Cardiac muscle cell (in vitro differentiated cells and primary cell): ENCODE measurements at regions not wholly inside any gene's neighbourhood (a gene's known extent, or its start where the extent isn't known, plus 50 kb on each side); places are given as distances from the start of the nearest gene placed in this dataset.

ENCODE experiments used
- DNase-seq, 2 donors: peaks; one replicate each; pipeline versions ENCODE4 v3.0.0 to v3.0.0-alpha.2; 2010 to 2017; ENCODE audit warnings: low read depth in 1 of 2, low spot score in 1 of 2
- H3K27ac ChIP-seq: fragments of 200-600 bp; sonication (generic); 2 replicates; pipeline ENCODE4 v1.5.1; 2016
- H3K27me3 ChIP-seq: fragments of 200-600 bp; sonication (generic); 2 replicates; pipeline ENCODE4 v1.6.0; 2016; ENCODE audit warnings: control low read depth
- H3K36me3 ChIP-seq: fragments of 200-600 bp; sonication (generic); 2 replicates; pipeline ENCODE4 v1.5.1; 2016; ENCODE audit warnings: control low read depth
- H3K4me1 ChIP-seq: fragments of 200-600 bp; sonication (generic); 2 replicates; pipeline ENCODE4 v1.8.1; 2017; ENCODE audit warnings: low read depth, mild to moderate bottlenecking, mixed run types
- H3K4me3 ChIP-seq: fragments of 200-600 bp; sonication (generic); 2 replicates; pipeline ENCODE4 v1.5.1; 2016; ENCODE audit warnings: mild to moderate bottlenecking
- H3K9me3 ChIP-seq: fragments of 200-600 bp; sonication (generic); 2 replicates; pipeline ENCODE4 v1.5.1; 2017; ENCODE audit warnings: low read depth, mild to moderate bottlenecking, control low read depth
- CTCF ChIP-seq: IDR thresholded peaks from 2 replicates; pipeline ENCODE4 v1.5.1; 2012; ENCODE audit warnings: low read depth, mild to moderate bottlenecking, low read length

GRCh38 chr9:109604131-109604530, 106.0 kb upstream of the PTPN3 start:
- DNase-seq = no peak
- no peaks in the 10 kb centered on the region for H3K36me3 ChIP-seq
- no peak for TF ChIP-seq CTCF
- H3K4me1 ChIP-seq = no peaks in the 10 kb centered on the region
- no peaks in the 10 kb centered on the region for H3K27me3 ChIP-seq
- H3K9me3 ChIP-seq = no peaks in the 10 kb centered on the region
- no peak overlapping the region for H3K4me3 ChIP-seq
- H3K27ac ChIP-seq = no peak overlapping the region

- TF ChIP-seq CTCF = no peak
- Histone ChIP-seq H3K27me3 (no peaks in the 10 kb centered on the region), H3K36me3 (no peaks in the 10 kb centered on the region)
Measured at GRCh38 chr9:109604781-109605180, 106.7 kb upstream of the PTPN3 start.

GRCh38 chr9:109609060-109609459, 111.0 kb upstream of the PTPN3 start:
- no peaks in the 10 kb centered on the region for H3K36me3 ChIP-seq
- H3K4me3 ChIP-seq = no peak overlapping the region
- no peaks in the 10 kb centered on the region for H3K4me1 ChIP-seq
- no peak for TF ChIP-seq CTCF
- no peaks in the 10 kb centered on the region for H3K27me3 ChIP-seq
- H3K27ac ChIP-seq = no peak overlapping the region
- DNase-seq = no peak
- no peaks in the 10 kb centered on the region for H3K9me3 ChIP-seq

More at GRCh38 chr9:109604781-109605180, 106.7 kb upstream of the PTPN3 start:
- H3K4me3 ChIP-seq = no peak overlapping the region
- no peaks in the 10 kb centered on the region for H3K4me1 ChIP-seq
- H3K9me3 ChIP-seq = no peaks in the 10 kb centered on the region
- H3K27ac ChIP-seq = no peak overlapping the region
- peak in 1 of 2 donors; percentile 80 for DNase-seq

- H3K4me1 ChIP-seq = no peaks in the 10 kb centered on the region
- no peak for TF ChIP-seq CTCF
- no peak overlapping the region for H3K27ac ChIP-seq
- H3K36me3 ChIP-seq = no peaks in the 10 kb centered on the region
- H3K4me3 ChIP-seq = no peak overlapping the region
- DNase-seq = no peak
- H3K27me3 ChIP-seq = no peaks in the 10 kb centered on the region
- no peaks in the 10 kb centered on the region for H3K9me3 ChIP-seq
Measured at GRCh38 chr9:109616571-109617120, 118.5 kb upstream of the PTPN3 start.

GRCh38 chr9:109619310-109619709, 121.2 kb upstream of the PTPN3 start:
- Histone ChIP-seq H3K36me3 (no peaks in the 10 kb centered on the region), H3K4me3 (no peak overlapping the region), H3K9me3 (no peaks in the 10 kb centered on the region), H3K27me3 (no peaks in the 10 kb centered on the region), H3K4me1 (no peaks in the 10 kb centered on the region), H3K27ac (no peak overlapping the region)
- DNase-seq = no peak
- TF ChIP-seq CTCF = no peak

- Histone ChIP-seq H3K4me1 (peaks cover 9% of the 10 kb centered on the region), H3K27ac (no peak overlapping the region), H3K27me3 (peaks cover 3% of the 10 kb centered on the region), H3K36me3 (no peaks in the 10 kb centered on the region), H3K9me3 (no peaks in the 10 kb centered on the region), H3K4me3 (no peak overlapping the region)
- no peak for TF ChIP-seq CTCF
- DNase-seq = no peak
Measured at GRCh38 chr9:109624143-109624542, 126.0 kb upstream of the PTPN3 start.
